ENCODE measurements at regions not wholly inside any gene's neighbourhood (a gene's known extent, or its start where the extent isn't known, plus 50 kb on each side); places are given as distances from the start of the nearest gene placed in this dataset.

GRCh38 chr18:71189581-71189980 lies 900.7 kb downstream of the SOCS6 start:
- TF ChIP-seq, protein P1, sequence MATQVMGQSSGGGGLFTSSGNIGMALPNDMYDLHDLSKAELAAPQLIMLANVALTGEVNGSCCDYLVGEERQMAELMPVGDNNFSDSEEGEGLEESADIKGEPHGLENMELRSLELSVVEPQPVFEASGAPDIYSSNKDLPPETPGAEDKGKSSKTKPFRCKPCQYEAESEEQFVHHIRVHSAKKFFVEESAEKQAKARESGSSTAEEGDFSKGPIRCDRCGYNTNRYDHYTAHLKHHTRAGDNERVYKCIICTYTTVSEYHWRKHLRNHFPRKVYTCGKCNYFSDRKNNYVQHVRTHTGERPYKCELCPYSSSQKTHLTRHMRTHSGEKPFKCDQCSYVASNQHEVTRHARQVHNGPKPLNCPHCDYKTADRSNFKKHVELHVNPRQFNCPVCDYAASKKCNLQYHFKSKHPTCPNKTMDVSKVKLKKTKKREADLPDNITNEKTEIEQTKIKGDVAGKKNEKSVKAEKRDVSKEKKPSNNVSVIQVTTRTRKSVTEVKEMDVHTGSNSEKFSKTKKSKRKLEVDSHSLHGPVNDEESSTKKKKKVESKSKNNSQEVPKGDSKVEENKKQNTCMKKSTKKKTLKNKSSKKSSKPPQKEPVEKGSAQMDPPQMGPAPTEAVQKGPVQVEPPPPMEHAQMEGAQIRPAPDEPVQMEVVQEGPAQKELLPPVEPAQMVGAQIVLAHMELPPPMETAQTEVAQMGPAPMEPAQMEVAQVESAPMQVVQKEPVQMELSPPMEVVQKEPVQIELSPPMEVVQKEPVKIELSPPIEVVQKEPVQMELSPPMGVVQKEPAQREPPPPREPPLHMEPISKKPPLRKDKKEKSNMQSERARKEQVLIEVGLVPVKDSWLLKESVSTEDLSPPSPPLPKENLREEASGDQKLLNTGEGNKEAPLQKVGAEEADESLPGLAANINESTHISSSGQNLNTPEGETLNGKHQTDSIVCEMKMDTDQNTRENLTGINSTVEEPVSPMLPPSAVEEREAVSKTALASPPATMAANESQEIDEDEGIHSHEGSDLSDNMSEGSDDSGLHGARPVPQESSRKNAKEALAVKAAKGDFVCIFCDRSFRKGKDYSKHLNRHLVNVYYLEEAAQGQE (IDR thresholded peaks at IDR 0.05; ENCODE audit: insufficient read depth in 1 of 2, low read depth in 2 of 2, low read length in 2 of 2): no peak
- TF ChIP-seq POLR2AphosphoS5 (IDR thresholded peaks at IDR 0.05; ENCODE audit: low read depth, low read length) (no peak), SIN3A (IDR thresholded peaks at IDR 0.05; ENCODE audit: borderline replicate concordance, insufficient read depth, low read length) (no peak), TAF1 (IDR thresholded peaks at IDR 0.05; ENCODE audit: borderline replicate concordance, insufficient read depth, low read length) (no peak)

Data from PFSK-1 (cell line).